ENCODE measurements at regions not wholly inside any gene's neighbourhood (a gene's known extent, or its start where the extent isn't known, plus 50 kb on each side); places are given as distances from the start of the nearest gene placed in this dataset.
A peak's percentile ranks its signal among the peaks of the same experiment; 100 is the strongest.
"Not testable (repeated sequence)": the region's sequence is repeated elsewhere in the genome, so short reads cannot be mapped to it uniquely, and the experiment has no call there.

DNA sequence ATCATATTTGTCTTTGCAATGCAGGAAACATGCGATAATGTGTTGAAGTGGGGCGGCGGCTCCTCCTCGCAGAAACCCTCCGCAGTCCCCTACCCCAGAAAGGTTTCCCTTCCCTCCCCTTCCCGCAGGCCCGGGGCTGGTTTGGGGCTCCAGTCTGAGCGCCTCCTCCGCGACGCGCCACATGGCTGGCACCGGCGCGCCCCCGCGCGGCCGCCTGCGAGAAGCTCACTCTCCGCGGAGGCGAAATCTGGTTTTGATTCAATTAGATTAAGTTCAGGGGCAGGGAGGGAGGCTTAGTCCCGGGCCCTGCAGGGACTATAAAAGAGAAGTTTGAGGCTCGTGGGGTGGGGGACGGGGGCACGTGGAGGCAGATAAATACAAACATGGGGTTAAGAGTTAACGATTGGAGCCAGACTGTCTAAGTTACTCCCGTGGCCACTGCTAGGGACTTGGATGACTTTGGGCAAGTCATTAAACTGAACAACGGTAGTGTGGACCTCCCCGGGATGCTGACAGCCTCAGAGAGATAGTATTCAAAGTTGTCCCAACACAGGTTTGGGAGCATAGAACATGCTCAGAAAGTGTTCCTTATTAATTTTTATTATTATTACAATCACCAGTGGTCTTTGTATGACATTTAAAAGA, 69.4 kb downstream of the MSX2 start:
- DNase-seq (ENCODE audit: low read depth): peak; percentile 7

DNA sequence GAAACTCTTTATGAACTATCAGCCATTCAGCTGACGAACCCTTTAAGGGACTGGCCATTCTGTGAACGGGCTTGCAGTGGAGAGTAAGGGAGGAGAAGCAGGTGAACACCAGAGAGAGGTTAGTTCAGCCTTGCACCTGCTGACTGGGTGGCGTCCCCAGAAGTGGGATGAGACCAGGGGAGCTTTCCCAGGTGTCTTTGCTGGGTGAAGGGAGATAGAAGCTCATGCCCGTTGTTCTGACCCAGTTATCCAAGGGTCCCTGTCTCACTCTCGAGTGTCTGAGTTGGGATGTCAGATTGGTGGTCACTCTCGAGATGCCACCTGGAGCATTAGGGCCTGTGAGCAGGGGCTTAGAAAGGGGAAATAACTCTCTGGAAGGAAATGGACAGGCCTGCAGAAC, 68.7 kb downstream of the MSX2 start:
- DNase-seq (ENCODE audit: low read depth): no peak

DNA sequence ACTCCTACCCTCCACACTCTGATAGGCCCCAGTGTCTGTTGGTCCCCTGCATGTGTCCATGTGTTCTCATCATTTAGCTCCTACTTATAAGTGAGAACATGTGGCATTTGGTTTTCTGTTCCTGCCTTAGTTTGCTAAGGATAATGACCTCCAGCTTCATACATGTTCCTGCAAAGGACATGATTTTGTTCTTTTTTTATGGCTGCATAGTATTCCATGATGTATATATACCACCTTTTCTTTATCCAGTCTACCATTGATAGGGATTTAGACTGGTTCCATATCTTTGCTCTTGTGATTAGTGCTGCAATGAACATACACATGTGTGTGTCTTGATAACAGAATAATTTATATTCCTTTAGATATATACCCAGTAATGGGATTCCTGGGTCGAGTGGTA, 67.9 kb downstream of the MSX2 start:
- DNase-seq (ENCODE audit: low read depth): not testable (repeated sequence)

DNA sequence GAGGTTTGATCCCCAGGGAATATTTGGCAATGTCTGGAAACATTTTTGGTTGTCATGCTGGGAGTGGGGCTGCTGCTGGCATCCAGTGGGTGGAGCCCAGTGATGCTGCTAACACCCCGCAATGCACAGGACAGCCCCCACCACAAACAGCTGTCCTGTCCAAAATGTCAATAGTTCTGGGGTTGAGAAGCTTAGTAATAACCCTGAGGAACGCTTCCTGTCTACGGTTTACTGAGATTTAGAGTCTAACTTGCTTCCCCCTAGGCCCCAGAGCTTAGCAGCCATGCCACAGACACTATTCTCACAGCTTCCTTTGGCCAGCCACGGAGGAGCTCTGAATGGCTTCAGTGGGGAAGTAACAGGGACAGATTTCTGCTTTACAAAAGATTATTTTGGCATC, 66.5 kb downstream of the MSX2 start:
- DNase-seq (ENCODE audit: low read depth): no peak

DNA sequence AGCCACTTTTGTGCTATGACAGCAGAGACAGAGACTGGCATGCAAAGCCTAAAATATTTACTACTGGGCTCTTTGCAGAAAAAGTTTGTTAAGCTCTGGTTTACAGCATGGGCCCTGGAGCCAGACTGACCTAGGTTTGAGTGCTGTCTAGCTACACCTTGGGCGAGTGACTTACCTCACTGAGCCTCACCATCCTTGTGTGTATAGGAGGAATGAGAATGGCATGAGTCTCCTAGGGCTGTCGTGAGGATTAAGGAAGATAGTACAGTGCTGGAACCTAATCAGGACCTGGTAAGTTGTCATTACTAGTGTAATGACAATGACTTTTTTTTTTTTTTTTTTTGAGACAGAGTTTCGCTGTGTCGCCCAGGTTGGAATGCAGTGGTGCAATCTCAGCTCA, 65.2 kb downstream of the MSX2 start:
- DNase-seq (ENCODE audit: low read depth): no peak

DNA sequence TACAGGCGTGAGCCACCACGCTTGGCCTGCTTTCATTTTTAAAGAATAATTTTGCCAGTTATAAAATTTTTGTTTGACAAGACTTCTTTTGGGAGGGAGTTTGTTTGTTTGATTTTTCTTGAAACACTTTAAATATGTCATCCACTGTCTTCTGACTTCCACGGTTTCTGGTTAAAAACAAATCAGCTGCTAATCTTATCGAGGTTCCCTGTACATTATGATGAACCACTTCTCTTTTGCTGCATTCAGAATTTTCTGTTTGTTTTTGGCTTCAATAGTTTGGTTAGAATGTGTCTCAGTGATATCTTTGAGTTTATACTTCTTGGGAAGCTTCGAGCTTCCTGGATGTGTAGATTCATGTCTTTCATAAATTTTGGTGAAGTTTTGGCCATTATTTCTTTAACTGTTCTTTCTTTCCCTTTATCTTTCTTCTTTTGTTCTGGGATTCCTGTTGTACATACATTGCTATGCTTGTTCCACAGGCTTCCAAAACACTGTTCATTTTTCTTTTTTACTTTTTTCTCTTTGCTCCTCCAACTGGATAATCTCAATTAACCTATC, 60.8 kb downstream of the MSX2 start:
- DNase-seq (ENCODE audit: low read depth): no peak
